ENCODE measurements at regions not wholly inside any gene's neighbourhood (a gene's known extent, or its start where the extent isn't known, plus 50 kb on each side); places are given as distances from the start of the nearest gene placed in this dataset.

GRCh38 chr13:78997902-78998629 lies 339.1 kb upstream of the OBI1 start:
- TF ChIP-seq CTCF (conservative IDR thresholded peaks at IDR 0.05; ENCODE audit: low read length) (no peak), EZH2phosphoT487 (IDR thresholded peaks at IDR 0.05; ENCODE audit: borderline replicate concordance) (no peak)
